Common myeloid progenitor, CD34-positive (primary cell): ENCODE measurements at regions not wholly inside any gene's neighbourhood (a gene's known extent, or its start where the extent isn't known, plus 50 kb on each side); places are given as distances from the start of the nearest gene placed in this dataset.

Source experiments
- CTCF ChIA-PET: fragments of 350-600 bp; sonication (Branson Sonifier 250); formaldehyde crosslinking; loops from one replicate; lab custom pipeline; 2021; ENCODE audit warnings: antibody characterized with exemption; lab: Charles Lee
- POLR2A ChIA-PET: fragments of 350-600 bp; sonication (Branson Sonifier 250); formaldehyde crosslinking; loops from one replicate; lab custom pipeline; 2021; ENCODE audit warnings: antibody characterized with exemption; lab: Charles Lee
- DNase-seq, 3 donors: peaks; one replicate each; pipeline versions ENCODE4 v3.0.0 to v3.0.0-alpha.2; 2013
- H3K27ac ChIP-seq, 2 experiments: 1 replicate in 1 of 2; 2 replicates in 1 of 2; pipeline ENCODE4 v1.7.0; 2013; ENCODE audit warnings: inconsistent platforms in 2 of 2, low read length in 2 of 2, mild to moderate bottlenecking in 2 of 2, low read depth in 1 of 2, moderate library complexity in 1 of 2; ENCODE audit not compliant: severe bottlenecking in 2 of 2, insufficient read depth in 1 of 2, poor library complexity in 1 of 2
- H3K27me3 ChIP-seq, 5 experiments: replicated peaks in 2 of 5; 1 replicate in 3 of 5; 2 replicates in 2 of 5; pipeline versions ENCODE4 v1.6.1 to v1.7.0; 2013; ENCODE audit warnings: low read length in 4 of 5, mild to moderate bottlenecking in 2 of 5, moderate library complexity in 2 of 5, inconsistent platforms in 1 of 5; ENCODE audit not compliant: insufficient read depth in 5 of 5, control insufficient read depth in 4 of 5
- H3K36me3 ChIP-seq, 4 experiments: 1 replicate in 2 of 4; 2 replicates in 2 of 4; pipeline versions ENCODE4 v1.6.1 to v1.7.0; 2013; ENCODE audit warnings: low read length in 3 of 4, control low read depth in 1 of 4, mild to moderate bottlenecking in 1 of 4; ENCODE audit not compliant: control insufficient read depth in 4 of 4, insufficient read depth in 4 of 4
- H3K4me1 ChIP-seq, 4 experiments: 1 replicate in 3 of 4; 2 replicates in 1 of 4; pipeline versions ENCODE4 v1.6.1 to v1.7.1; 2013; ENCODE audit warnings: low read length in 3 of 4, mild to moderate bottlenecking in 3 of 4, control low read depth in 1 of 4, inconsistent platforms in 1 of 4, moderate library complexity in 1 of 4; ENCODE audit not compliant: control insufficient read depth in 4 of 4, insufficient read depth in 4 of 4; ENCODE audit errors: control extremely low read depth in 1 of 4
- H3K4me3 ChIP-seq, 7 experiments: 1 replicate in 4 of 7; 2 replicates in 3 of 7; pipeline versions ENCODE4 v1.5.1 to v1.7.0; 2013; ENCODE audit warnings: mild to moderate bottlenecking in 7 of 7, low read length in 6 of 7, moderate library complexity in 6 of 7, inconsistent platforms in 2 of 7, low read depth in 2 of 7, control low read depth in 1 of 7; ENCODE audit not compliant: insufficient read depth in 4 of 7, control insufficient read depth in 1 of 7; ENCODE audit errors: extremely low read depth in 1 of 7
- H3K9me3 ChIP-seq, 5 experiments: 1 replicate in 4 of 5; 2 replicates in 1 of 5; pipeline versions ENCODE4 v1.6.1 to v1.7.1; 2013; ENCODE audit warnings: low read length in 4 of 5, mild to moderate bottlenecking in 2 of 5, inconsistent platforms in 1 of 5, low read depth in 1 of 5, moderate library complexity in 1 of 5; ENCODE audit not compliant: control insufficient read depth in 4 of 5, insufficient read depth in 2 of 5; ENCODE audit errors: control extremely low read depth in 1 of 5
- WGBS: methylation state at CpG from one replicate; pipeline ENCODE4 v1.1.5; 2013; ENCODE audit not compliant: insufficient coverage; 5-methylcytosine and 5-hydroxymethylcytosine counted together

DNA sequence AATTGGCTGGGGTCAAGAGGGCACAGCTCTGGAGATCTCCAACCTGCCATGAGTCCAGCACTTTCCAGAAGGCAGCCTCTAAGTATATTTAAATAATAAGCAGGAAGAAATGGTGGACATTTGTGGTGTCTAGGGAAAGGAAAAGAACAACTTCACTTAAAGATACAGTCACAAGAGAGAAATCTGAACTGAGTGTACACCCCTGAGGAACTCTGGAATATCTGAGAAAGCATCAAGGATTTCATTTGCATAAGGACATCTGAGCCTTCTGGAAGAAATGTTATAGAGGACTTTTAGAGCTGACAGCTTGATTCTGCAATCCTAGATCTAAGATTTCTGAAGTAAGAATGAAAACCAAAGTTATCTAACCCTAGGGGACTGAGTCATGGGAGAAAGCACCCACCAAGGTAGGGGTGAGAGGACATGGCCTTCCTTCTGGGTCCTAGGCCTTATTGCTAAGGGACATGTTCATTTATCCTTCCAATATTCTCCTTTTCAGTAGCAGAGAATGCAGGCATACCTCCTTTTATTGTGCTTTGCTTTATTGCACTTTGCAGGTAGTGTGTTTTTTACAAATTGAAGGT lies 253.4 kb upstream of the SLC24A2 start:
- Histone ChIP-seq H3K4me1 (peaks cover 0 to 13% (median 1%) of the 10 kb centered on the region in 4 experiments), H3K27ac (no peak overlapping the region), H3K4me3 (no peak overlapping the region), H3K27me3 (no peaks in the 10 kb centered on the region), H3K9me3 (no peaks in the 10 kb centered on the region), H3K36me3 (no peaks in the 10 kb centered on the region)
- CTCF ChIA-PET, result no interaction called here
- no peak for DNase-seq
- POLR2A ChIA-PET, result no interaction called here

DNA sequence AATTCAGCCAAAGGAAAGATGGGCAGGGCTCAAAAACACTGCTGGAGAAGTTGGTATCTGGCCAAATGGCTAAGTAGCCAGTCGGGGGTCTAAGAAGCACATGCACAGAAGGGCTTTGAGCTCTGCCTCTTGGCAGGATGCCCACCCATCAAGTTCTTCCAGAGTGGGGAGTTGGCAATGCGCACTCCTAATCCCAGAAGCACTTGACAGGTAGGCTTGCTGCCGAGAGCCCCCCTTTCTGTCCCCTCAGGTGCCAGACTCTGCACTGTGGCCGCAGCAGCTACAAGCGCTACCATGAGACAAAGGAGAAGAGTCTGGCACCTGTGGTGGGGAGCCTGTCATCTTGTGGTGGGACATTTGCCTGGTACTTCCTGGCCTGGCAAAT lies 252.9 kb upstream of the SLC24A2 start:
- ChIA-PET POLR2A (no interaction called here), CTCF (no interaction called here)
- H3K4me3 ChIP-seq, result no peak overlapping the region
- DNase-seq, result no peak
- H3K4me1 ChIP-seq, result peaks cover 0 to 13% (median 1%) of the 10 kb centered on the region in 4 experiments
- H3K27me3 ChIP-seq, result no peaks in the 10 kb centered on the region
- H3K27ac ChIP-seq, result no peak overlapping the region
- WGBS, result 93% methylated on average over 5 of the region's 5 CpGs
- H3K9me3 ChIP-seq, result no peaks in the 10 kb centered on the region
- H3K36me3 ChIP-seq, result no peaks in the 10 kb centered on the region

DNA sequence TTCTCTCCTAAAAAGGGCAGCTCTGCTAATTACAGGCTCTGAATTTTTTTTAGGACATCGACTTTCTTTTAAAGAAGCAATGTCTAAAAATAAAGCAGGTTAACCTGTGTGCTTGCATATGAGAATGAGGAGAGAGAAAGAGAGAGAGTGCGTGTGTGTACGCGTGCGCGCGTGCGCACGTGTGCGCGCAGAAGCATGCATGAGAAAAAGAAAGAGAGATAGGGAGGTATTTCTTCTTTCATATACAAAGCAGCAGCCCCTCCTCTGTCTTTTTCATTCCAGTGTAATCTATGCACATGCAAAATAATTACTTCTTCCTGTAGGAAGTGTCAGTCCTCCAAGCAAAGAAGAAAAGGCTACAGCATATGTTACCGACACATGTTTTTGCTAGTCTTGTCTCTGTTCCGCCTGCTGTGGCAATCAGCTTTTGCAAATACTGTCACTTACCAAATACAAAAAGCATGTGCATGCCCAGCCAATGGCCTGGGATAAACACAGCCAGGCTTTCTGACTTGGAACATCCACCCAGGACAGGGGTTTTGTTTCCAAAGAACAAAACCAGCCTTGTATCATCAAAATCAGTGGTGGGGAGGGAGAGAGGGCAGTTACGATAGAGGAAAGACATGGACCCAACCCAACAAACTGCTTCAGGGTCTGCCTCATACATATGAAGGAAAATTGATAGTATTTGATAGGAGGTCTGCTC lies 252.3 kb upstream of the SLC24A2 start:
- no peak overlapping the region for H3K4me3 ChIP-seq
- no peaks in the 10 kb centered on the region for H3K27me3 ChIP-seq
- no peaks in the 10 kb centered on the region for H3K9me3 ChIP-seq
- POLR2A ChIA-PET, result no interaction called here
- CTCF ChIA-PET, result no interaction called here
- DNase-seq, result no peak
- WGBS, result 100% methylated on average over 13 of the region's 14 CpGs
- H3K36me3 ChIP-seq, result no peaks in the 10 kb centered on the region
- peaks cover 0 to 13% (median 1%) of the 10 kb centered on the region in 4 experiments for H3K4me1 ChIP-seq
- no peak overlapping the region for H3K27ac ChIP-seq

DNA sequence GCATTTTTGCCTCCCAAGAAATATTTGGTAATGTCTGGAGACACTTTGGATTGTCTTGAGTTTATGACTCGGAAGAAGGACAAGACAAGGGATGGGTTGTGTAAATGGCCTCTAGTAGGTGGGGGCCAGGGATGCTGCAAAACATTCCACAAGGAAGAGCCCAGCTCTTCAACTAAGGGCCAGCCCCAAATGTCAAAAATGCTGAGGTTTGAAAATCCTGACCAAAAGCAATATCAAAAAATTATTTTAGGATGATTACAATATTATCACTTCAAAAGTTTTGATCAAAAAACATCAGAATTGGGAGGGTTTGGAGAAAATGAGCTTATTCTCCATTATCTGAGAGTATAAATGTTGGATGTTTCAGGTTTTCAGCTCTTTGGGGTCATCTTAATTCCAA lies 248.9 kb upstream of the SLC24A2 start:
- H3K4me1 ChIP-seq, result peaks cover 0 to 7% (median 1%) of the 10 kb centered on the region in 4 experiments
- DNase-seq, result no peak
- H3K27ac ChIP-seq, result no peak overlapping the region
- 100% methylated on average over 1 of the region's 1 CpG for WGBS
- no peaks in the 10 kb centered on the region for H3K9me3 ChIP-seq
- ChIA-PET CTCF (no interaction called here), POLR2A (no interaction called here)
- H3K27me3 ChIP-seq, result no peaks in the 10 kb centered on the region
- no peak overlapping the region for H3K4me3 ChIP-seq
- H3K36me3 ChIP-seq, result no peaks in the 10 kb centered on the region

DNA sequence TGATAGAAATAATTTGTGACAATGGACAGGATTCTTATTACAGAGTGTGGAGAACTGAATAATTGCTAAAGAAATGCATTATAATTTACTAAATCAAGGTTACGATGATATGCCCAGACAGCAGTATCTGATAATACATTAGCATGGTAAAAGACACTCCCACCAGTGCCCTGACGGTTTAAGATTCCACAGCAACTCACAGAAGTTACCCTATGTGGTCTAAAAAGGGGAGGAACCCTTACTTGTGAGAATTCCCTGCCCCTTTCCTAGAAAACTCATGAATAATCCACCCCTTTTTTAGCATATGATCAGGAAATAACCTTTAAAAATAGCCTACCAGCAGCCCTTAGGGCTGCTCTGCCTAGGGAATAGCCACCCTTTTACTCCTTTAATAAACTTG lies 244.7 kb upstream of the SLC24A2 start:
- DNase-seq, result no peak
- no peaks in the 10 kb centered on the region for H3K4me1 ChIP-seq
- ChIA-PET POLR2A (no interaction called here), CTCF (no interaction called here)
- H3K27ac ChIP-seq, result no peak overlapping the region
- H3K27me3 ChIP-seq, result no peaks in the 10 kb centered on the region
- 83% methylated on average over 2 of the region's 2 CpGs for WGBS
- H3K36me3 ChIP-seq, result no peaks in the 10 kb centered on the region
- no peaks in the 10 kb centered on the region for H3K9me3 ChIP-seq
- no peak overlapping the region for H3K4me3 ChIP-seq

DNA sequence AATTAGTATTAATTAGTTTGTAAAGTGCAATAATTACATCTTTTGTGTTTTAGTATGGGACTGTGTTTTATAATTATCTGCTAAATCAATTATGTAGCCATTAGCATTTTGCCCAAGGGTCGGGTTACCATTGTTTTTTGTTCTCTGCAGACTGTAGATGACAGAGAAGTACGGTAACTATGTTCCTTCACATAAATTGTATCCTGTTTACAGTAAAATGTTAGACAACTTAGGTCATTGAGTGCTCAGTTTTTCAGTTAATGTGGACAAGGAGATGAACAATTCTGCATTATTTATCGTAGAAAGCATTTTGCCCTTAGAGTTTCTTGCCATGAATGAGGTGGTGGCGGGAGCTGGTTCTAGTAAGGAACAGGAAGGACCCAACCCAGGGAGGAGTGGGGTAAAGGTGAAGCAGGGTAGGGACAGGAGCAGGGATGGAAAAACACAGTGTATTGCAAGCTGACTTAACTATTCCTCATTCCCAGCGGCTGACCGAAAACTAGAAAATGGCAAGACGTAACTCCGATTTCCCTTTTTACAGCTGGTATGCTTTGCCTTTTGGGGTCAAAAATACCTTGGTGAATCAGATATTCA lies 243.7 kb upstream of the SLC24A2 start:
- H3K27ac ChIP-seq, result no peak overlapping the region
- H3K9me3 ChIP-seq, result no peaks in the 10 kb centered on the region
- ChIA-PET POLR2A (no interaction called here), CTCF (no interaction called here)
- H3K27me3 ChIP-seq, result no peaks in the 10 kb centered on the region
- DNase-seq, result no peak
- H3K4me1 ChIP-seq, result no peaks in the 10 kb centered on the region
- no peaks in the 10 kb centered on the region for H3K36me3 ChIP-seq
- no peak overlapping the region for H3K4me3 ChIP-seq
- 100% methylated on average over 6 of the region's 8 CpGs for WGBS

DNA sequence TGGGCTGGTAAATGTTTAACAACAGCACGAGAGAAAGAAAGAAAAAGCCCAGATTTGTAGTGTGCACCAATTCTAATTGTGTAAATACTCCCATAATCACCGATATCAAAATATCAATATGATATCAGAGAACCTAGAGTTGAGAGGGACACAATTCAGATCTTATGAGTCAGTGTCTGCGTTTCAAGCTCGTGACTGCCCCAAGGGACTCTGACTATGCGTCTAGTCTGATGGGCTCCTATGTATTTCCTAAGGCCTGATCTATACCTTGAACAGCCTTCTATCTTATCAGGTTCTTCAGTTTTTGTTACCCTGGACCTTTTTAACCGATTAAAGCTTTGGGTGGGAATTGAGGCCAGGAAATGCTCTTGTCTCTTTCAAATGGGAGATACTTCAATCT lies 243.0 kb upstream of the SLC24A2 start:
- DNase-seq, result no peak
- Histone ChIP-seq H3K9me3 (no peaks in the 10 kb centered on the region), H3K4me1 (no peaks in the 10 kb centered on the region), H3K36me3 (no peaks in the 10 kb centered on the region), H3K27me3 (no peaks in the 10 kb centered on the region), H3K4me3 (no peak overlapping the region), H3K27ac (no peak overlapping the region)
- ChIA-PET CTCF (no interaction called here), POLR2A (no interaction called here)
- 93% methylated on average over 3 of the region's 6 CpGs for WGBS
